Eye (tissue), 1 donor: ENCODE measurements at regions not wholly inside any gene's neighbourhood (a gene's known extent, or its start where the extent isn't known, plus 50 kb on each side); places are given as distances from the start of the nearest gene placed in this dataset.
"Not testable (repeated sequence)": the region's sequence is repeated elsewhere in the genome, so short reads cannot be mapped to it uniquely, and the experiment has no call there.

Experiments used
- DNase-seq: peaks from one replicate; pipeline ENCODE4 v3.0.0-alpha.2; 2015

DNA sequence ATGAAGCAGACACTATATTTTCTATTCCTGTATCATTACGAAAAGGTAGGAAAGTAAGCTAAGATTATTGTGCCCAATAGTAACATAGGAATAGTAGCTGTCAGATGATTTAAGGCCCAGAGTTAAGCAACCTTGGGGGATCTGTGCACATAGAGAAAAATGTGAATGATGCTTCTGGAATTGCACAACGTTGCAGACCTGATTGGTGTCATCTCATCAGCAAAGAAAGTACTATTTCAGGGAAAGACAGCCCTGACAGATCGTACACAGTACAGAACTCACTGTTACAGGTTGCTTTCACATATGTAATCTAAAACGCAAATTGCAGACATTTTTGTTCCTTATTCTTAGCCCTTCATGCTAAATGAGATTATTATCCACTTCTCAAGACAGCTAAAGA, 535.9 kb downstream of the TRIB2 start:
- DNase-seq = no peak

DNA sequence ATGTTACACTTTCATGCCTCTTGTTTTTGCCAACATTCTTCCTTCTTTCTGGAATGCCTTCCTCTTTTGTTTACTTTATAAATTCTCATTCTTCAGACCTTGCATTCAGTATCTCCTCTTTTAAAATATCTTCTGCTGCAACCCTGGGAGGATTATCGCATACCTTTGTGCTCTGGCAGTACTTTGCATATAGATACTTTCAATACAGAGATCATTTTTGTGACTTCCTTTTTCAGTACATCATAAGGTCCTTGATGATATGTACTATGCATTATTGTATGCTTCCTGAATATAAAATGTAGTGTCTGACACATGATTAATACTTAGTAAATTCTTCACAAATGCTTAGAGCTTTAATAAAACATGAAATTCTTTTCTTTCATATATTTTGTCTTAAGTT, 538.7 kb downstream of the TRIB2 start:
- no peak for DNase-seq

DNA sequence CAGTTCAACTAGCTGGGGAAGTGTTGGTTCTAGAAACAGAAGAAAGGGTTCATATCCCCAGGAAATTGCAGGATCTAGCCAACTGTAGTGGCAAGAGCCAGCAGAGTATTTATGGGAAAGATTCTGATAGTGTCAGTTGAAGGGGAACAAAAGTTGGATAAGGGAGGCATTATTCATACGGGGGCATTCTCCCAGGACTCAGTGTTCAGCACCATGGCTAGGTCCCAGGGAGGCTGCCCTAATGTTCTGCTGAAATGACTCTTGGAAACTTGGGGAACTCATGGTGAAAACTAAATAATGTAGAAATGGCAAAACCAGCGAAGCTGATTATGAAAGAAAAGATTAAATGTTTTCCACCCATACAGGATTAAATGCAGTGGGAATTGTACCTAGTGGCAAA, 543.7 kb downstream of the TRIB2 start:
- peak; percentile 7 for DNase-seq

DNA sequence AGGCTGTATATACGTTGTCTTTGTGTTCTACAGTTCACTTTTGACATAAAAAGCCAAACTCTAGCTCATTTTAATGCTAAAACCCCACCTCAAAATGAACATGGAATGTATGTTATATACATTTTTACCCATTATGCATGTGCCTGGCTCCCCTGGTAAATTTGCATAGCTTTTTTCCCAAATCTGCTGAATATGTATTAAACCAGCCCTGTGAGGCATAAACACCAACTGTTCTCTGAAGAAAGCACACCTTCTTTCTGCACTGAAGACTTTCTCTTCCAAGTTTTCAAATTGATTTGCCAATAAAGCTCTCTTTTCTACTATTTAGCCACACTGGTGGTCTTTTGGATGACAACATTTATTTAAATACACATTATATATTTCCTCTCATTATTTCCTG, 549.4 kb downstream of the TRIB2 start:
- no peak for DNase-seq

DNA sequence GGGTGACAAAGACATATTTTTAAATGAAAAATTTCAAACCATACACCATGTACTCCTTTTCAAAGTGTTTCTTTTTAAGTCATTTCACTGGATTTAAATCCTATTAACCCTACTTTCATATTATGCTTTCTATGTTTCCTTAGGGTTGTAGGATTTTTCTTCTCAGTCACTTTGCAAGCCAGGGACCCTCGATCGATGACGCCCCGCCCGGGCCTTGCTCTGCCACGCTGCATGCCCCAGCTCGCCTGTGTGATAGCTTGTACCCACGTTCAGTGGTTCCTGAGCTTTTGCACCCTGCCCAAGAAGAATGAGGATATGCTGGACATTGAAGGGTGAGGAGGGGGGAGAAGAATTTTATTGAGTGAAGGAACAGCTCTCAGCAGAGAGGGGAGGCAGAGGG, 568.0 kb downstream of the TRIB2 start:
- DNase-seq = no peak

DNA sequence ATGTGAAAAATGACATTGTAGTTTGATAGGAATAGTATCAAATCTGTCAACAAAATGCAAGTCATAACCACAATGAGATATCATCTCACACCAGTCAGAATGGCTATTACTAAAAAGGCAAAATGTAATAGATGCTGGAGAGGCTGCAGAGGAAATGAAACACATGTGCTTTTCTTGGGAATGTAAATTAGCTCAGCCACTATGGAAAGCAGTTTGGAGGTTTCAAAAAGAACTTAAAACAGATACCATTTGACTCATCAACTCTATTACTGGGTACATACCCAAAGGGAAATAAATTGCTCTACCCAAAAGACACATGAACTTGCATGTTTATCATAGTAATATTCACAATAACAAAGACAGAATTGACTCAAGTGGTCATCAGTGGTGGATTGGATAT, 572.6 kb downstream of the TRIB2 start:
- DNase-seq = no peak

DNA sequence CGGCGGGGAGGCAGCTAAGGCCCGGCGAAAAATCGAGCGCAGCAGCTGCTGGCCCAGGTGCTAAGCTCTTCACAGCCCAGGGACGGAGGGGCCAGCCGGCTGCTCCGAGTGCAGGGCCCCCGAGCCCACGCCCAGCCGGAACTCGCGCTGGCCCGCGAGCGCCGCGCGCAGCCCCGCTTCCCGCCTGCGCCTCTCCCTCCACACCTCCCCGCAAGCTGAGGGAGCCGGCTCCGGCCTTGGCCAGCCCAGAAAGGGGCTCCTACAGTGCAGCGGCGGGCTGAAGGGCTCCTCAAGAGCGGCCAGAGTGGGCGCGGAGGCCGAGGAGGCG, 591.7 kb downstream of the TRIB2 start:
- not testable (repeated sequence) for DNase-seq

DNA sequence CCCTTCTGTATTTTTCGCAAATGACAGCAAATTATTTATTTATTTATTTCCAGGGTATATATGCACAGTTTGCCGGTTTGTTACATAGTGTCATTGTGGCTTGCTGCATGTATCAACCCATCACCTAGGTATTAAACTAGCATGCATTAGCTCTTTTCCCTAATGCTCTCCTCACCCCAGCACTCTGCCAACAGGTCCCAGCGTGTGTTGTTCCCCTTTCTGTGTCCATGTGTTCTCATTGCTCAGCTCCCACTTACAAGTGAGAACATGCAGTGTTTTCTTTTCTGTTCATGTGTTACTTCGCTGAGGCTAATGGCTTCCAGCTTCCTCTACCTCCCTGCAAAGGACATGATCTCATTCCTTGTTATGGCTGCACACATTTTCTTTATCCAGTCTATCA, 592.3 kb downstream of the TRIB2 start:
- no peak for DNase-seq

DNA sequence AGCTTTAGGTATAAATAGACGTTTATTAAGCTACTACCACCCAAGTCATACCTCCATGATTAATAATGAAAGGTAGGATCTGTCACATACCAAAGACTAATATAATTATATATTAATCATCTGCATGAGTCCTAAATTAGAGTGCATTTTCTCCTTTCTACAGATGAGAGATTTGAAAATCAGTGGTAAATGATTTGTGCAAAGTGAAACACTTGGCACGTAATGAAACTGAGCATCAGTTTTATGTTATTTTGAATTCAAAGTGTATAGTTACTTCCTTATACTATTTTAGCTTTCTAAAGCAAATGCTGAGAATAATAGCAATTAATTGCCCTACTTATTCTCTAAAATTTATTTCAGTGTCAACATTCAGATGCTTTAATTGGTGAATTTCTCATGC, 615.3 kb downstream of the TRIB2 start:
- no peak for DNase-seq

DNA sequence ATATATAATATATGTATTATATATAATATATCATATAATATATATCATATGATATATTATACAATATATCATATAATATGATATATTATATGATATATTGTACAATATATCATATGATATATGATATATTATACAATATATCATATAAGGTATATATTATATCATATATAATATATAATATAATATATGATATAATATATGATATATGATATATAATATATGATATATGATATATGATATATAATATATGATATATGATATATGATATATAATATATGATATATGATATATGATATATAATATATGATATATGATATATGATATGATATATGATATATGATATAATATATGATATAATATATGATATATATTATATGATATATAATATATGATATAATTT, 617.3 kb downstream of the TRIB2 start:
- DNase-seq = not testable (repeated sequence)

DNA sequence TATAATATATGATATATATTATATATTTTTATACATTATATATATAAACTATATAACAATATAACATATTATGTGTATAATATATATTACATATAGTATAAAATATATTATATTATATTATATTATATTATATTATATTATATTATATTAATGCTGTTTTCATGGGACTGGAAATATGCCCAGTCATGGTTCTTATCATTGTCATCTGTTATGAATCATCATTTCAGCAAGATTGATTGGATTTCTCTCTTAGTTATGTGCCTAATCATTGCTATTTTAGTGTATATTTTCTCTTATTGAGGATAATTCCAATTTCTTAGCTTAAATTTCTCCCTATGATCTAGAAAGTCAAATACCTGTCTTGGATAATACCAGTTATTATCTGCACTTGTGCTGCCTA, 617.8 kb downstream of the TRIB2 start:
- no peak for DNase-seq

DNA sequence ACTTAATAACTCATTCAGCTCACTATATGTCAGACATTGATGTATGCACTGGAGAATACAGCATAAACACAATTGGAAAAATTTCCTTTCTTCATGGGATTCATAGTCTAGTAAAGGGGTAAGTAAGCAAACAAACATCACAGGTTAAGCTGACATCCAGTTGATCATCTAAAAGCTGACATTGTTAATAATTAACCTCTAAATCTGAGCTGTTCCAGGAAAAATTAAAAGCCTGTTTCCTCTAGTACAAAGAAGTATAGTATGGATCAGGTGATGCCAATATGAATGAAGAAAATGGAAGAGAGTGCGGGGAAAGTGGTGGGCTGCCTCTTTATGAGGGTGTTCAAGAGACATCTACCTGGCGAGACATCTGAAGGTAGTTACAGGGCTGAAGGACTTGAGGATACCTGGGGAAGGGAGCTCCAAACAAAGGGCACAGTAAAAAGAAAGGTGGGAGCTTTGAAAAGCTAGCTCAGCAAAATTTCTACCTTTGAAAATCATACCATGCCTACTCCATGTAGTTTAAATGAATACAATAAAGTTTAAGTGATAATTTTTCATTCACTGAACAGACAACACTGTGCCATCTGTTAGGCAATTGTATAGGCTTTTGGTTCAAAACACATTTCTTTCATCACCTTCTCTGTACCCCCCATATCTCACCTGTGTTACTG, 619.3 kb downstream of the TRIB2 start:
- no peak for DNase-seq

DNA sequence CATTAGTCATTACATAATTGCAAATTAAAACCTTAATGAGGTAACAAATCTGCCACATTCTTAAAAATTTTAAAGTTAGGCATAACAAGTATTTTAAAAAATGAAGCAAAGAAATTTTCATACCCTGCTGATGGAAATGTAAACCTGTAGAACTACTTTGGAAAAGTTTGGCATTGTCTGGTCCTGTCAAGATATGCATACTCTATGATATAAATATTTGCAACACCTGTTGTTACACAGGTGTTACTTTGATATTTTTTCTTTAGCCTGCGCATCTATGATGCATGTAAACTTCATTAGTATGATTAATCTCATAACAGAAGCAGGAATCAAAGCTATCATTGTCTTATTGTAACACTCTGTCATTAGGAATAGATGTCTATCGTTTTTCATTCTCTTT, 634.3 kb downstream of the TRIB2 start:
- DNase-seq = no peak

DNA sequence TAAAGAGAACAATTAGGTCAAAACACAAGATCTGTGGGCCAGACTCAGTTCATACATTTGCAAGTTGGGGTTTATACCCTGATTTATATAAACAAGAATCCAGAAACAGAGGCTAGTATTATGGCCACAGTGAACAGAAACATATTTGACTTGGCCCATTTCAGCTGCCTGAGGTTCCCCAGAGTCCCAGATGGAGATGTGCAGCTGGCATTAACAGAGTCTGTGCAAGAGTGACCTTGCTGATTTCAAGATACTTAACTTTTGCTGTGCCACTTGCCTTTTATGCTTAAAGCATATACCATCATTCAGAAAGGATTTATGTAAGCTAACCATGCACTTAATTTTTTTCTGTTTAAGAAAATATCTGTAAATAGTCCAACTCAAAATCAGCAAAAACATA, 636.3 kb downstream of the TRIB2 start:
- no peak for DNase-seq

DNA sequence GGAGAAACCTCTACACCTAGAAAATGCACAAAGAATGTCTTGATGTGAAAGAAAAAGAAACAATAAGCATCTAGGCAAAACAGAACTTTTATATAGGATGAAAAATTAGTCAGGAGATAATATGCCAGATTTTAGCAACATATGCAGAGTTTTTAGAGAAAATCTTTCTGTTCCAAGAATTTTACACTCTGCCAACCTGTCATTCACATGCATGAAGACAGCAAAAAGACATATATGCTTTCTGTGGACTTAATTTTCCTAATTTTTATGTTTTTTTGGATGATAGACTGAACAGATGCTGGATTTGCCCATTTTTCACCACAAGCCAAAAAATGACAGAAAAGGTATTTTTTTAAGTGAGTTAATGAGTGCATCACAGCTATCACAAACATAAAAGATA, 637.3 kb downstream of the TRIB2 start:
- no peak for DNase-seq

DNA sequence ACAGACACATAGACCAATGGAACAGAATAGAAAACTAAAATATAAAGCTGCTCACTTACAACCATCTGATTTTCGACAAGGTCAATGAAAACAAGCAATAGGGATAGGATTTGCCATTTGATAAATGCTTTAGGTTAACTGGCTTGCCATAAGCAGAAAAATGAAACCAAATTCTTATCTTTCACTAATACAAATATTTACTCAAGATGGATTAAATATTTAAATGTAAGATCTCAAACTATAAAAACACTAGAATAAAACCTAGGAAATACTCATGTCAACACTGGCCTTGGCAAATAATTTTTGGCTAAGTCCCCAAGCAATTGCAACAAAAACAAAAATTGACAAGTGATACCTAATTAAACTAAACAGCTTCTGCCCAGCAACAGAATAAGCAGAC, 665.2 kb downstream of the TRIB2 start:
- DNase-seq = not testable (repeated sequence)

DNA sequence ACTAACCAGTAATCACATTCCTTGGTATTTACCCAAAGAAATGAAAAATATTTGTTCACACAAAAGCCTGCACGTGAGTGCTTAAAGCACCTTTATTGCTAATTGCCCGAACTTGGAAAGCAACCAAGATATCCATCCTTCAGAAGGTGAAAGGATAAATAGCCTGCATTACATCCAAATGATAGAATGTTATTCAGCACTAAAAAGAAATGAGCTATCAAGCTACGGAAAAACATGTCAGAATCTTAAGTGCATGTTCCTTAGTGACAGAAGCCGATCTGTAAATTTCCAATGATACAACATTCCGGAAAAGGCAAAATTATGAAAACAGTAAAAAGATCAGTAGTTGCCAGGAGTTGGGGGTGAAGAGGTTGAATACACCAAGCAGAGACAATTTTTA, 672.4 kb downstream of the TRIB2 start:
- DNase-seq = not testable (repeated sequence)

DNA sequence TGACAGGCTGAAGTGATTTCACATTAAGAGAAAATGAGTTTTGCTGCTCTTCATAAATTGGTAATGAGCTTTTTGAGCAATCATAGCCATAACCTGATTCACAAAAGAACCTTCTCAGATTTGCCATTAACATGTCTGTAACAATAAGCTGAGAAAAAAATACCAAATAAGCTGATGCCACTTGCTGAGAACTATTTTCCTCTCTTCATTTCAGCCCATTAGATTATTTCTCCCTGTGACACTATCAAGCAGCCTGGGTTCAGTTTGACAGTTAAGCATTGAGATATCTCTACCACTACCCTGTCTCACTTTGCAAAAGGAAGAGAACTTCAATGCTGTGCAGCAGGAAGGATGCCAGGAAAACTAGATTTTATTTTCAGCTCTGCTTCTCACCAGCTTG, 673.9 kb downstream of the TRIB2 start:
- DNase-seq = no peak

DNA sequence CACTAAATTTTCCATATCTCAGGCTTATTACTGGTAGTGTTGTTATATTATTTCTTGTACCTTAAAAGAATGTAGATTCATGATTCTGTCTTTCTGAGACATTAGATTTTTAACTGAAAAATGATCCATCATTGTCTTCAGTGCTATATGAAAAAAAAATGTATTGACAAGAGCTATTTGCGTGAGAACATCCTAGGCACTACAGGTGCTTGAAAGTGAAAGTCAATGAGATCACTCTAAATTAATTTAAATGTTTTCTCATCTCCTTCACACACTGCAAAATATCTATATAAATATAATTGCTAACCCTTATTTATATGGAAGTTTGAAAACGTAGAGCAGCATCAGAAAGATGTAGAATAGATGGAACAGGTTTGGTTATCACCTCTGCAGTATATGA, 684.6 kb downstream of the TRIB2 start:
- DNase-seq = no peak

DNA sequence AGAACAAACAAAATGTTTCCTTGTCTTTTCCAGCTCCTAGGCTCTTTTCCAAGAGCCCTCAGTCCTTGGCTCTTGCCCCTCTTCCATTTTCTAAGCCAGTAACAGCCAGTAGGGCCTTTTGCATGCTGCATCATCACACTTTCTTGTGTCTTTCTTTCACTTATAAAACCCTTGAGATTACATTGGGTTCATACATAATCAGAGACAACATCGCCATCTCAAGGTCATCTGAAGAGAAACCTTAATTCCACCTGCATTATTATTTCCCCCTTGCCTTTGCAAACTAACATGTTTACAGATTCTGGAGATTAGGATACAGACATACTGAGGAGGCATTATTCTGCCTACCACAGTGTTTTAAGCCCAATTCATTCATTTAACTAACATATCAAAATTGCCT, 697.3 kb downstream of the TRIB2 start:
- DNase-seq = no peak

DNA sequence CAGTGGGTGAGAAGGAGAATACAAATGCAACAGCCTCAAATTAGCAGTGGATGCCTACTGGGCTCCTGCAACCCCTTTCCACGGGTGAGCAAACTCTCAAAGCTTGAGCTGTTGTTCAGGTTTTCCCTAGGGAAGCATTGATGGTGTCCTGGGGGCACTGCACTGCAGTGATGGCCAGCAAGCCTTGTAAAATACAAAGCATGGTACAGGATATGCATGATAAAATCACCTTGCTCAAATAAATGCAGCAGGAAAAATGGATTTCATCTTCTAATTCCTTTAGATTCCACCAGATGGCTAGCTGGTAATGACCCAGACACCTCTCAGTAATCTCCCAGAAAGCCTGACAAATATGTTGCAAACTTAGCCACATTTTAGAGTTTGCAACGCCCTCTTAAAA, 698.2 kb downstream of the TRIB2 start:
- peak; percentile 28 for DNase-seq

DNA sequence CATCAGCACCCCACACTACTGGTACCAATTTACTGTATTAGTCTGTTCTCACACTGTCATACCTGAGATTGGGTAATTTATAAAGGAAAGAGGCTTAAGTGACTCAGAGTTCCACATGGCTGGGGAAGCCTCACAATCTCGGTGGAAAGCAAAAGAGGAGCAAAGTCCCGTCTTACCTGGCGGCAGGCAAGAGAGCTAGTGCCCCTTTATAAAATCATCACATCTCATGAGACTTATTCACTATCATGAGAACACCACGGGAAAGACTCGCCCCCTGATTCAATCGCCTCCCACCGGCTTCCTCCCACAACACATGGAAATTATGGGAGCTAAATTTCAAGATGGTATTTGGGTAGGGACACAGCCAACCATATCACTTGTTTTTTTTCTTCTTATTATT, 717.2 kb downstream of the TRIB2 start:
- no peak for DNase-seq

DNA sequence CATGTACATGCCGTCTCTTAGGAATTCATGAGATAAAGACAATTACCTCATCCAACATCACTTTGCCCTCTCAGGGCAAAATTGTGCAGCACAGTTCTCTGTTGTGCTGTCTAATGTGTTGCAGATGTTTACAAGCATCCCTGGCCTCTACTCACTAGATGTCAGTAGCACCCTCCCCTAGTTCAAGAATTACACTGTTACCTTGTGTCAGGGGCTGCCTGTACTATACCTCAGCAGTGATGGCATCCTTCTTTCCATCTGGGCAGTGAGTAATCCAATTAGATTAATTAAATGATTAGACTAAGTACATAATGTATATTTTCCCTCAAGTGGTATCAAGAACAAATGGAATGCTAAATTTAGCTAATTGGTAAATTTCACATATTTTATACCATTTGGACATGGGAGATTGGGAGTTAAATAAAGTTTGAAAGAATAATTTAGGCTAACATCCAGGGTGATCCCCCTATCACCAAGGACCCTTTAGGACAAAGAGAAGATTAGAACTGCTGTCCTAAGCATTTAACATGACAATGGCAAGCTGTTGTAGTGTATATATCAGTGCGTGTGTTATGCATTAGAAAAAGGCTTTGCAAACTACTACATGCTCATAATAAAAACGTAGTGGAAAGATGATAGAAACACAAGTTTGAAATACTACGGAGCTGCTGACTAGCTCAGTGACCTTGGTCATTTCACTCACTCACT, 727.0 kb downstream of the TRIB2 start:
- not testable (repeated sequence) for DNase-seq

DNA sequence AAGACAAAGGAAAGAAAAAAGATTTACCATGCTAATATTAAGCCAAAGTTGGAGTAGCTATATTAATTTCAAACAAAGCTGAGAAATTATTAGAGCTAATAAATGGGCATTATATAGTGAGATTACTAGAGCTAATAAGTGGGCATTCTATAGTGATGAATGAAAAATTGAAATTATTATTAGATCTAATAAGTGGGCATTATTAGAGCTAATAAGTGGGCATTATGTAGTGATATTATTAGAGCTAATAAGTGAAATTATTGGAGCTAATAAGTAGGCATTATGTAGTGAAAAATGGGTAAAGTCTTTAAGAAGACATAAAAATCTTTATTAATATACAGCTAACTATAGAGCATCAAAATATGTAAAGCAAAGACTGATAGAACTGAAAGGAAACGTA, 745.7 kb downstream of the TRIB2 start:
- DNase-seq = no peak

DNA sequence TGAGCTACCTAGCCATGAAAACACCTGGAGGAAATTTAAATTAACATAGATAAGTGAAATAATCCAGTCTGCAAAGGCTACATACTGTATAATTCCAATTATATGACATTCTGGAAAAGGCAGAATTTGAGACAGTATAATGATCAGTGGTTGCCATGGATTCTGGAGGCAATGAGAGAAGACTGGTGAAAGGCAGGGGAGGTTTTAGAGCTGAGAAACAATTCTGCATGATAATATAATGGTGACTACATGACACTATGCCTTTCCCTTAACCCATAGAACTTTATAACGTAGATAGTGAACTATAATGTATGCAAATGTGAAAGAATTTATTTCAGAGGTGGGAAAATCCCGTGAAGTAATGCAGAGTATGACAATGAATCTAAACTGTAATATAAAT, 749.3 kb downstream of the TRIB2 start:
- no peak for DNase-seq
